Transverse colon (tissue), 3 donors: ENCODE measurements at regions not wholly inside any gene's neighbourhood (a gene's known extent, or its start where the extent isn't known, plus 50 kb on each side); places are given as distances from the start of the nearest gene placed in this dataset.

ENCODE experiments used
- CTCF ChIP-seq, 5 experiments: fragments of 200-600 bp in 3 of 5; fragments of 450-650 bp in 2 of 5; sonication (generic) in 3 of 5; IDR thresholded peaks; 1 replicate in 2 of 5; 2 replicates in 3 of 5; pipeline ENCODE4 v1.5.1; 2016 to 2017; ENCODE audit warnings: antibody characterized with exemption in 5 of 5, inconsistent platforms in 3 of 5, mild to moderate bottlenecking in 2 of 5, moderate library complexity in 1 of 5
- POLR2A ChIP-seq: fragments of 450-650 bp; IDR thresholded peaks from one replicate; pipeline ENCODE4 v1.6.1; 2016; ENCODE audit warnings: antibody characterized with exemption, mild to moderate bottlenecking, moderate library complexity

GRCh38 chr4:52374877-52375276 lies 284.2 kb downstream of the USP46 start:
- TF ChIP-seq CTCF (IDR thresholded peaks at IDR 0.05) (no peak), POLR2A (no peak)
